Prostate gland (tissue), 2 donors: ENCODE measurements at regions not wholly inside any gene's neighbourhood (a gene's known extent, or its start where the extent isn't known, plus 50 kb on each side); places are given as distances from the start of the nearest gene placed in this dataset.

ENCODE experiments used
- DNase-seq: peaks from one replicate; pipeline ENCODE4 v3.0.0-alpha.2; 2019; ENCODE audit warnings: low spot score
- H3K27ac ChIP-seq, 2 donors: fragments of 200-600 bp; sonication (generic); 2 replicates each; pipeline ENCODE4 v1.5.1; 2017 to 2019
- H3K27me3 ChIP-seq: fragments of 200-600 bp; sonication (generic); replicated peaks from 2 replicates; pipeline ENCODE4 v1.5.1; 2019; ENCODE audit not compliant: insufficient read depth
- H3K36me3 ChIP-seq, 2 donors: fragments of 200-600 bp; sonication (generic); 1 replicate in 1 of 2; 2 replicates in 1 of 2; pipeline versions ENCODE4 v1.5.1 to v1.8.1; 2017 to 2019
- H3K4me1 ChIP-seq: fragments of 200-600 bp; sonication (generic); replicated peaks from 2 replicates; pipeline ENCODE4 v1.5.1; 2019
- H3K4me3 ChIP-seq, 2 donors: fragments of 200-600 bp; sonication (generic); 2 replicates each; pipeline ENCODE4 v1.5.1; 2017 to 2019
- H3K9me3 ChIP-seq: fragments of 200-600 bp; sonication (generic); 2 replicates; pipeline ENCODE4 v1.5.1; 2017
- POLR2A ChIP-seq: fragments of 450-650 bp; IDR thresholded peaks from one replicate; pipeline ENCODE4 v1.6.1; 2016; ENCODE audit warnings: antibody characterized with exemption, mild to moderate bottlenecking
- POLR2AphosphoS5 ChIP-seq: sonication (generic); formaldehyde crosslinking; IDR thresholded peaks from one replicate; pipeline ENCODE4 v1.6.1; 2017; ENCODE audit warnings: antibody characterized with exemption
- WGBS: methylation state at CpG from one replicate; pipeline ENCODE4 v1.1.5; 2018; 5-methylcytosine and 5-hydroxymethylcytosine counted together
- intact Hi-C: fragments of 100-400 bp; cut with DNase I; formaldehyde crosslinking; loops from one replicate; pipeline ENCODE4 v1.14.2; 2022
- TF ChIP-seq, protein P1 (sequence below), 4 experiments: fragments of 200-600 bp in 2 of 4; fragments of 450-650 bp in 2 of 4; sonication (generic) in 2 of 4; IDR thresholded peaks; 1 replicate in 3 of 4; 2 replicates in 1 of 4; pipeline ENCODE4 v1.5.1; 2016 to 2019; ENCODE audit warnings: antibody characterized with exemption in 4 of 4, mild to moderate bottlenecking in 2 of 4, moderate library complexity in 2 of 4

DNA sequence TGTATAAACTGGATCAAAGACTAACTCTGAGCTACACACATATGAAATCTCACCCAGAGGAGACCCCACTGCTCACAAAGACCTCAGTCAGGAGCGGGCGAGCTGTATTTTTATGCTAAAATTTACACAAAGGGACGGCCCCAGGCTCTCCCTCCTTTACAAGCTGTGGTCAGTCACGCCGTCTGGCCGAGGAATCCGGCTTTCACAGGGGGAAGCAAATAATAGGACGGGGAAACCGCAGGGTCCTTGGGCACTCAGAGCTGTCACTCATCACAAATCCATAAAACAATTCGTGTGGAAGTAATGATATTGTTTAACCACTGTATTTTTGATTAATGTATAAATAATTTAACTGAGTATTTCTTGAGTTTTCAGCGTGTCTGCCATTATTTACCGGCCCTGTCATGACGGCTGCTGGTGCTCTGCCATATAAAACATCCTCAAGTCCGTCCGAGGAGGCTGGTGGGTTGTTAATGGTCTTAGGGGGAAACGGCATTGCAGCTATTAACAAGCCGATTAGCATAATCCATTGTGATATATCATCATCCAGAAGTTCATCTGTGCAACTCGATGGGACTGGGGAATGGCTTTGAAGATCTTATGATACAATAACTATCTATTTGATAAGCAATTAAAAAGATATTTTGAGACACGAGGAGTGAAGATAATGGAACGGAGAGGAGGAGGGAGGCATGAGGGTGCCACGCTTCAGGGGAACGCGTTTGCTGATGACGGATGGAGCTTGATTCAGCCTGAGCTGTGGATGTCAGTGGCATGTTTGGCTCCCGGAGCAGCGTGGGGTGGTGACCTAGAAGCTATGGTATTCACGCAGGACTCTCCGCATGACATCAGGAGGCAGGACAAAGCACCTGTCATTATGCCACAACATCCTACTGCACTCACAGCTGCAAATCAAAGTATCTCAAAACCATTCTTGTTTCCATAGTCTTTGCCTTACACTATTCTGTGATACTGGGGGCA lies 150.9 kb downstream of the SHOX start:
- Histone ChIP-seq H3K27me3 (no peaks in the 10 kb centered on the region), H3K9me3 (no peaks in the 10 kb centered on the region), H3K27ac (no peak overlapping the region), H3K4me3 (no peak overlapping the region), H3K4me1 (no peaks in the 10 kb centered on the region), H3K36me3 (no peaks in the 10 kb centered on the region)
- 17% methylated on average over 28 of the region's 28 CpGs for WGBS
- intact Hi-C loops: no loop called here
- DNase-seq: no peak
- TF ChIP-seq, protein P1, sequence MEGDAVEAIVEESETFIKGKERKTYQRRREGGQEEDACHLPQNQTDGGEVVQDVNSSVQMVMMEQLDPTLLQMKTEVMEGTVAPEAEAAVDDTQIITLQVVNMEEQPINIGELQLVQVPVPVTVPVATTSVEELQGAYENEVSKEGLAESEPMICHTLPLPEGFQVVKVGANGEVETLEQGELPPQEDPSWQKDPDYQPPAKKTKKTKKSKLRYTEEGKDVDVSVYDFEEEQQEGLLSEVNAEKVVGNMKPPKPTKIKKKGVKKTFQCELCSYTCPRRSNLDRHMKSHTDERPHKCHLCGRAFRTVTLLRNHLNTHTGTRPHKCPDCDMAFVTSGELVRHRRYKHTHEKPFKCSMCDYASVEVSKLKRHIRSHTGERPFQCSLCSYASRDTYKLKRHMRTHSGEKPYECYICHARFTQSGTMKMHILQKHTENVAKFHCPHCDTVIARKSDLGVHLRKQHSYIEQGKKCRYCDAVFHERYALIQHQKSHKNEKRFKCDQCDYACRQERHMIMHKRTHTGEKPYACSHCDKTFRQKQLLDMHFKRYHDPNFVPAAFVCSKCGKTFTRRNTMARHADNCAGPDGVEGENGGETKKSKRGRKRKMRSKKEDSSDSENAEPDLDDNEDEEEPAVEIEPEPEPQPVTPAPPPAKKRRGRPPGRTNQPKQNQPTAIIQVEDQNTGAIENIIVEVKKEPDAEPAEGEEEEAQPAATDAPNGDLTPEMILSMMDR (IDR thresholded peaks at IDR 0.05): no peak
- TF ChIP-seq POLR2AphosphoS5: no peak
- no peak for TF ChIP-seq POLR2A

GRCh38 chrX:776529-777230 lies 146.1 kb downstream of the SHOX start:
- Histone ChIP-seq H3K9me3 (no peaks in the 10 kb centered on the region), H3K4me3 (no peak overlapping the region), H3K4me1 (no peaks in the 10 kb centered on the region), H3K27ac (no peak overlapping the region), H3K27me3 (no peaks in the 10 kb centered on the region), H3K36me3 (no peaks in the 10 kb centered on the region)
- no peak for DNase-seq
- 64% methylated on average over 14 of the region's 14 CpGs for WGBS
- intact Hi-C loops: no loop called here
- TF ChIP-seq, protein P1 (IDR thresholded peaks at IDR 0.05): no peak
- TF ChIP-seq POLR2A (no peak), POLR2AphosphoS5 (no peak)

GRCh38 chrX:776061-776460 lies 145.5 kb downstream of the SHOX start:
- DNase-seq: no peak
- Histone ChIP-seq H3K27ac (no peak overlapping the region), H3K36me3 (no peaks in the 10 kb centered on the region), H3K4me1 (no peaks in the 10 kb centered on the region), H3K9me3 (no peaks in the 10 kb centered on the region), H3K4me3 (no peak overlapping the region), H3K27me3 (no peaks in the 10 kb centered on the region)
- TF ChIP-seq POLR2AphosphoS5 (no peak), POLR2A (no peak)
- TF ChIP-seq, protein P1 (IDR thresholded peaks at IDR 0.05): no peak
- intact Hi-C loops: no loop called here
- 72% methylated on average over 9 of the region's 9 CpGs for WGBS

GRCh38 chrX:774536-774935 lies 143.9 kb downstream of the SHOX start:
- Histone ChIP-seq H3K4me1 (no peaks in the 10 kb centered on the region), H3K27me3 (no peaks in the 10 kb centered on the region), H3K36me3 (no peaks in the 10 kb centered on the region), H3K4me3 (no peak overlapping the region), H3K27ac (no peak overlapping the region), H3K9me3 (no peaks in the 10 kb centered on the region)
- no peak for DNase-seq
- intact Hi-C loops: no loop called here
- WGBS: 62% methylated on average over 8 of the region's 8 CpGs
- TF ChIP-seq POLR2A (no peak), POLR2AphosphoS5 (no peak)
- TF ChIP-seq, protein P1 (IDR thresholded peaks at IDR 0.05): no peak
